Caco-2 (cell line): ENCODE measurements at regions not wholly inside any gene's neighbourhood (a gene's known extent, or its start where the extent isn't known, plus 50 kb on each side); places are given as distances from the start of the nearest gene placed in this dataset.

Experiments used
- BruUV-seq: library from RNA; stranded (reverse); fragments of 400-500 nt; replicated peaks from 2 replicates; lab custom pipeline; 2021; lab: Mats Ljungman, UMichigan
- CTCF ChIA-PET: fragments of 300-600 bp; sonication (Branson Sonifier 250); formaldehyde crosslinking; loops from one replicate; lab custom pipeline; 2022; ENCODE audit warnings: antibody characterized with exemption; lab: Charles Lee
- POLR2A ChIA-PET: fragments of 300-600 bp; sonication (Branson Sonifier 250); formaldehyde crosslinking; loops from one replicate; lab custom pipeline; 2022; ENCODE audit warnings: antibody characterized with exemption; lab: Charles Lee
- DNase-seq, 2 experiments: peaks; one replicate each; pipeline versions ENCODE4 v3.0.0 to v3.0.0-alpha.2; 2020 to 2022
- H3K27me3 ChIP-seq: replicated peaks from 2 replicates; pipeline ENCODE4 v1.6.0; 2011; ENCODE audit warnings: low read length; ENCODE audit not compliant: control insufficient read depth, insufficient read depth
- H3K36me3 ChIP-seq: 2 replicates; pipeline ENCODE4 v1.5.1; 2011; ENCODE audit warnings: low read length; ENCODE audit not compliant: control insufficient read depth, insufficient read depth
- H3K4me1 ChIP-seq: fragments of 250-450 bp; sonication (Bioruptor Pico); 2 replicates; pipeline ENCODE4 v1.5.1; 2020; ENCODE audit warnings: mild to moderate bottlenecking
- H3K4me3 ChIP-seq: 2 replicates; pipeline ENCODE4 v1.5.1; 2011; ENCODE audit warnings: low read depth, mild to moderate bottlenecking, control low read depth, low read length
- H3K9me3 ChIP-seq: fragments of 250-450 bp; sonication (Bioruptor Pico); 2 replicates; pipeline ENCODE4 v1.5.1; 2020; ENCODE audit warnings: mild to moderate bottlenecking, moderate library complexity
- H3K27ac Mint-ChIP-seq: one replicate; pipeline ENCODE4 v1.8.0; 2022; ENCODE audit warnings: mixed read lengths; ENCODE audit not compliant: unreplicated experiment
- H3K27me3 Mint-ChIP-seq: one replicate; pipeline ENCODE4 v1.8.0; 2022; ENCODE audit warnings: mixed read lengths; ENCODE audit not compliant: insufficient read depth, unreplicated experiment
- H3K36me3 Mint-ChIP-seq: one replicate; pipeline ENCODE4 v1.8.0; 2022; ENCODE audit warnings: mild to moderate bottlenecking, mixed read lengths; ENCODE audit not compliant: insufficient read depth, unreplicated experiment
- H3K4me1 Mint-ChIP-seq: one replicate; pipeline ENCODE4 v1.8.0; 2022; ENCODE audit warnings: low read depth, mixed read lengths; ENCODE audit not compliant: unreplicated experiment
- H3K4me3 Mint-ChIP-seq: one replicate; pipeline ENCODE4 v1.8.0; 2022; ENCODE audit warnings: mild to moderate bottlenecking, moderate library complexity, mixed read lengths; ENCODE audit not compliant: unreplicated experiment
- H3K9me3 Mint-ChIP-seq: one replicate; pipeline ENCODE4 v1.8.0; 2022; ENCODE audit warnings: mixed read lengths; ENCODE audit not compliant: unreplicated experiment
- CTCF ChIP-seq, 2 experiments: fragments of 200-600 bp in 1 of 2; IDR thresholded peaks; 1 replicate in 1 of 2; 2 replicates in 1 of 2; pipeline versions ENCODE4 v1.5.1 to v1.8.0; 2011 to 2022; ENCODE audit warnings: antibody characterized with exemption in 1 of 2, control low read depth in 1 of 2, inconsistent platforms in 1 of 2, low read depth in 1 of 2, low read length in 1 of 2, mild to moderate bottlenecking in 1 of 2, moderate library complexity in 1 of 2; ENCODE audit not compliant: insufficient read depth in 1 of 2, severe bottlenecking in 1 of 2, unreplicated experiment in 1 of 2
- intact Hi-C: fragments of 100-400 bp; cut with micrococcal nuclease; formaldehyde crosslinking; loops from one replicate; pipeline ENCODE4 v1.10.0; 2022; ENCODE audit not compliant: unreplicated experiment

- H3K27me3 ChIP-seq = no peaks in the 10 kb centered on the region
- DNase-seq = no peak
- Mint-ChIP-seq H3K27ac (no peak overlapping the region), H3K9me3 (no peaks in the 10 kb centered on the region), H3K4me3 (no peak overlapping the region), H3K27me3 (no peaks in the 10 kb centered on the region), H3K36me3 (peaks cover 4% of the 10 kb centered on the region), H3K4me1 (peaks cover 8% of the 10 kb centered on the region)
- POLR2A ChIA-PET = no interaction called here
- H3K4me3 ChIP-seq = no peak overlapping the region
- H3K4me1 ChIP-seq = peaks cover 7% of the 10 kb centered on the region
- intact Hi-C loops = no loop called here
- BruUV-seq = no TSS peak
- no peaks in the 10 kb centered on the region for H3K36me3 ChIP-seq
- peaks cover 3% of the 10 kb centered on the region; the same call in 1 of the 2 replicates for H3K9me3 ChIP-seq
- TF ChIP-seq CTCF (IDR thresholded peaks at IDR 0.05; ENCODE audit: insufficient read depth in 1 of 2, low read depth in 1 of 2, low read length in 1 of 2, severe bottlenecking in 1 of 2, unreplicated experiment in 1 of 2) = no peak
- CTCF ChIA-PET = no interaction called here
These were observed 154.9 kb downstream of the DLL1 start for GRCh38 chr6:170135821-170136471.

GRCh38 chr6:170135461-170135820 lies 155.4 kb downstream of the DLL1 start:
- ChIA-PET POLR2A (no interaction called here), CTCF (no interaction called here)
- Histone ChIP-seq H3K4me1 (peaks cover 7% of the 10 kb centered on the region), H3K36me3 (no peaks in the 10 kb centered on the region), H3K27me3 (no peaks in the 10 kb centered on the region), H3K9me3 (peaks cover 3% of the 10 kb centered on the region; the same call in 1 of the 2 replicates), H3K4me3 (no peak overlapping the region)
- no peak for TF ChIP-seq CTCF (IDR thresholded peaks at IDR 0.05; ENCODE audit: insufficient read depth in 1 of 2, low read depth in 1 of 2, low read length in 1 of 2, severe bottlenecking in 1 of 2, unreplicated experiment in 1 of 2)
- Mint-ChIP-seq H3K36me3 (peaks cover 4% of the 10 kb centered on the region), H3K27ac (no peak overlapping the region), H3K4me1 (peaks cover 8% of the 10 kb centered on the region), H3K27me3 (no peaks in the 10 kb centered on the region), H3K4me3 (no peak overlapping the region), H3K9me3 (no peaks in the 10 kb centered on the region)
- intact Hi-C loops = no loop called here
- no TSS peak for BruUV-seq
- no peak for DNase-seq

- Histone ChIP-seq H3K4me3 (no peak overlapping the region), H3K36me3 (no peaks in the 10 kb centered on the region), H3K27me3 (no peaks in the 10 kb centered on the region), H3K4me1 (peaks cover 7% of the 10 kb centered on the region), H3K9me3 (peaks cover 3% of the 10 kb centered on the region; the same call in 1 of the 2 replicates)
- no peak for DNase-seq
- BruUV-seq = no TSS peak
- Mint-ChIP-seq H3K9me3 (no peaks in the 10 kb centered on the region), H3K4me1 (peaks cover 8% of the 10 kb centered on the region), H3K27me3 (no peaks in the 10 kb centered on the region), H3K4me3 (no peak overlapping the region), H3K27ac (peak overlapping the region; percentile 84), H3K36me3 (peaks cover 4% of the 10 kb centered on the region)
- CTCF ChIA-PET = no interaction called here
- POLR2A ChIA-PET = no interaction called here
- no peak for TF ChIP-seq CTCF (IDR thresholded peaks at IDR 0.05; ENCODE audit: insufficient read depth in 1 of 2, low read depth in 1 of 2, low read length in 1 of 2, severe bottlenecking in 1 of 2, unreplicated experiment in 1 of 2)
- intact Hi-C loops = no loop called here
These were observed 156.1 kb downstream of the DLL1 start for GRCh38 chr6:170134471-170135440.
